Transverse colon (tissue), 4 donors: ENCODE measurements at regions not wholly inside any gene's neighbourhood (a gene's known extent, or its start where the extent isn't known, plus 50 kb on each side); places are given as distances from the start of the nearest gene placed in this dataset.

ENCODE experiments used
- CTCF ChIP-seq, 5 experiments: fragments of 200-600 bp in 3 of 5; fragments of 450-650 bp in 2 of 5; sonication (generic) in 3 of 5; IDR thresholded peaks; 1 replicate in 2 of 5; 2 replicates in 3 of 5; pipeline ENCODE4 v1.5.1; 2016 to 2017; ENCODE audit warnings: antibody characterized with exemption in 5 of 5, inconsistent platforms in 3 of 5, mild to moderate bottlenecking in 2 of 5, moderate library complexity in 1 of 5
- EP300 ChIP-seq: sonication (generic); formaldehyde crosslinking; IDR thresholded peaks from one replicate; pipeline ENCODE4 v1.6.1; 2017; ENCODE audit warnings: antibody characterized with exemption, low read depth
- POLR2A ChIP-seq: fragments of 450-650 bp; IDR thresholded peaks from one replicate; pipeline ENCODE4 v1.6.1; 2016; ENCODE audit warnings: antibody characterized with exemption, mild to moderate bottlenecking, moderate library complexity
- POLR2AphosphoS5 ChIP-seq, 3 donors: sonication (generic); formaldehyde crosslinking; IDR thresholded peaks; one replicate each; pipeline ENCODE4 v1.6.1; 2016; ENCODE audit warnings: antibody characterized with exemption in 3 of 3

- TF ChIP-seq POLR2A, result no peak
- no peak for TF ChIP-seq CTCF (IDR thresholded peaks at IDR 0.05)
- TF ChIP-seq POLR2AphosphoS5 (IDR thresholded peaks at IDR 0.05), result no peak
- TF ChIP-seq EP300, result no peak
These were observed 120.4 kb upstream of the FGGY start for GRCh38 chr1:59176471-59176870.
